Eye (tissue), 1 donor: ENCODE measurements at regions not wholly inside any gene's neighbourhood (a gene's known extent, or its start where the extent isn't known, plus 50 kb on each side); places are given as distances from the start of the nearest gene placed in this dataset.

Experiments
- DNase-seq: peaks from one replicate; pipeline ENCODE4 v3.0.0-alpha.2; 2015

- no peak for DNase-seq
These were observed 58.2 kb upstream of the DGKB start for GRCh38 chr7:14960721-14961120.

- no peak for DNase-seq
These were observed 56.8 kb upstream of the DGKB start for GRCh38 chr7:14959339-14959738.

GRCh38 chr7:14954035-14954434, 51.5 kb upstream of the DGKB start:
- no peak for DNase-seq
